Activated T-helper 17 cell treated with anti-CD3 and anti-CD28 coated beads, Interleukin-2, amount 50 U/mL, for 72 hours (primary cell): ENCODE measurements at regions not wholly inside any gene's neighbourhood (a gene's known extent, or its start where the extent isn't known, plus 50 kb on each side); places are given as distances from the start of the nearest gene placed in this dataset.

ENCODE experiments used
- ATAC-seq: fragments of 150-1000 bp; cut with Tn5 transposase; replicated peaks from 2 replicates; pipeline ENCODE4 v1.10.0; 2021; ENCODE audit warnings: mild to moderate bottlenecking, moderate library complexity
- H3K27ac Mint-ChIP-seq: one replicate; pipeline ENCODE4 v1.8.0; 2022; ENCODE audit warnings: mixed read lengths
- H3K27me3 Mint-ChIP-seq: one replicate; pipeline ENCODE4 v1.8.0; 2022; ENCODE audit warnings: mixed read lengths
- H3K36me3 Mint-ChIP-seq: one replicate; pipeline ENCODE4 v1.8.0; 2022; ENCODE audit warnings: low read depth, mild to moderate bottlenecking, mixed read lengths
- H3K4me1 Mint-ChIP-seq: one replicate; pipeline ENCODE4 v1.8.0; 2022; ENCODE audit warnings: mixed read lengths
- H3K4me3 Mint-ChIP-seq: one replicate; pipeline ENCODE4 v1.8.0; 2022; ENCODE audit warnings: mild to moderate bottlenecking, mixed read lengths
- H3K9me3 Mint-ChIP-seq: one replicate; pipeline ENCODE4 v1.8.0; 2022; ENCODE audit warnings: mixed read lengths

DNA sequence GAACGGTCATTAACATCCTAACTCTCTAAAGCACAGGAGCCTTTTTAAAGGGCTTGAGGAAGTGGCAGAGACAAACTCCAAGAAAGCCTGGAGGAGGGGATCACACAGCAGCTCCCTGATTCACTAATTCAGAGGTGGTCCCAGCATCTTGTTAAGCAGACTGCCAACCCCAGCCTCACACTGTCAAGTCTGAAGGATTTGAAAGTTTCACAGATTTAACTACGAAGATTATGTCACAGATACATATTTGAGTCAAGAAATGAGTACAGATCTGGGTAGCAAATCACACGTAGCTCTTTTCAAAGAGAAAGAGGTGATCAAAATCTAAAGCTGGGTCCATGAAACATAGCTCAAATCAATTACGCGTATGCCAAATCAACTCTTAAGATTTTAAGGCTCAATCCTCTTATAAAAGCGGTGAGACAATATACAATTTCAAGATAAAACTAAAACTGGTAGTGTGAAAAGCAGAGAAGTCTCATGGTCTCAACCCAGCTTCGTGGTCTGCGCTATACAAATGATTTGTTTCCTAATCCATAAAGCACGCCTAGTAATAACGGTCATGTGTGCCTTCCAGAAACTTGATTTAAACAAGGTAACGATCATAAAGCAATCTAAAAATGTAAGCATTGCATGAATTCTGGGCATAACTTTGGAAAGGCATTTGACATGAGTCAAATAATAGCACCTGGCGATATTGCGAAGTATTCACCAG lies 229.9 kb upstream of the MKLN1 start:
- H3K4me3 Mint-ChIP-seq, result peak overlapping the region; percentile 75
- no peaks in the 10 kb centered on the region for H3K9me3 Mint-ChIP-seq
- H3K36me3 Mint-ChIP-seq, result peaks cover 100% of the 10 kb centered on the region
- H3K27me3 Mint-ChIP-seq, result no peaks in the 10 kb centered on the region
- H3K27ac Mint-ChIP-seq, result peak overlapping the region; percentile 77
- ATAC-seq, result peak; percentile 83
- H3K4me1 Mint-ChIP-seq, result peaks cover 53% of the 10 kb centered on the region

DNA sequence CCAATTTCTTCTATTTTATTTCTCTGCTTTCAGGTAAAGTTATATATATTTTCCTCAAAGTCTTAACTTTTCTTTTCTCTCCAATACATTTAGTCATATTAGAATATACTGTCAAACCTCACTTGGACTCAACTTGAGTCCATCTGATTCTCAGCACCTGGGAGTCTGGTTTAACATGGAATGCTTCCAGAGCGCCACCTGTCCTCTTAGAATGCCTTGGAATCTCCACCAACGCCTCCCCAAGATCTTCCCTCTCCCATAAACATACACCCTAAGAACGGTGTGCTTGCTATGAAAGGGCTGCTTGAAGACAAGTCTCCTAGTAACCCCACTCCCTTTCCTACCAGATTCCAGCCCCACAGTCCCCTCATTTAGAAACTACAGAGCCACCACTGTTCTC lies 229.1 kb upstream of the MKLN1 start:
- H3K4me3 Mint-ChIP-seq, result peak overlapping the region; percentile 75
- no peaks in the 10 kb centered on the region for H3K27me3 Mint-ChIP-seq
- no peaks in the 10 kb centered on the region for H3K9me3 Mint-ChIP-seq
- H3K4me1 Mint-ChIP-seq, result peaks cover 56% of the 10 kb centered on the region
- no peak for ATAC-seq
- peaks cover 100% of the 10 kb centered on the region for H3K36me3 Mint-ChIP-seq
- peak overlapping the region; percentile 77 for H3K27ac Mint-ChIP-seq

DNA sequence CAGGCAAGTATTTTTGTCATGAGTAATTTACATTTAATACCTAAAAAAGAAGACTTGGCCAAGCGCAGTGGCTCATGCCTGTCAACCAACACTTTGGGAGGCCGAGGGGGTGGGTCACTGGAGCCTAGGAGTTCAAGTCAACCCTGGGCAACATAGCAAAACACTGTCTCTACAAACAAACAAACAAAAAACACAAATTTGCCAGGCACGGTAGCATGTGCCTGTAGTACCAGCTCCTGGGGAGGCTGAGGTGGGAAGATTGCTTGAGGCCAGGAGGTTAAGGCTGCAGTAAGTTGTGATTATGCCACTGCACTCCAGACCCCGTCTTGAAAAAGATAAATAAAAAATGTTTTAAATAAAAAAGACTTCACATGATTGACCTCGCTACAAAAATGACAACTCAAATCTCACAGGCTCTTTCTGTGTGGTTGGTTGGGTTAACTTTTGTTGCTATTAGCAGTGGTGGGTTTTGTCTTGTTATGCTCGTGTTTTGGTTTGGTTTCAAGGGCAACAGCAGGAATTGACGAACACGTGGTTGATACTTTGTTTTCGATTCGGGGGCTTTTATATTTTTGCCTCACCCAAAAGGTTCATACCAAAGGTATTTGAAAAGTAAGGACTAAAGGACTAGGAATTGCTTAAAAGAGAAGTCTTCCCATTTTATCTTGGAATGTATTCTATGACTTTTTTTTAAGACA lies 227.2 kb upstream of the MKLN1 start:
- H3K4me3 Mint-ChIP-seq, result peak overlapping the region; percentile 73

DNA sequence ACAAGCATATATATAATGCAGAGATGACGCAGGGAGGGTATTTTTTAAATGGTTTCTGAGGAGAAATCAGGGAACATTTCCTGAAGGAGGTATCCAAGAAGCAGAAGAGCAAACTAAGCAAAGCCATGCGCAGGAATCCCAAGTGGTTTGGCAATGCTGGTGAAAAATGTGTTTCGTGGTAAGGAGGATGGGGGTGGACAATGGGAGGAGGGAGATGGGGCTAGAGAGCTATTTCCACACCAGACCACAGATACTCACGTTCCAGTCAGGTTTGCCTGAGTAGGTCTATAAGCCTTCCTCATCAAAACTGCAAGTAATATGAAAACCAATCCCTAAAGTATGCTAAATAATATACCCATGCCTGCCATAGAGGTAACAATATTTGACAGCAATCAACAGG lies 223.7 kb upstream of the MKLN1 start:
- Mint-ChIP-seq H3K27ac (peak overlapping the region; percentile 71), H3K9me3 (no peaks in the 10 kb centered on the region), H3K4me1 (peaks cover 47% of the 10 kb centered on the region), H3K27me3 (no peaks in the 10 kb centered on the region), H3K4me3 (peak overlapping the region; percentile 73), H3K36me3 (peaks cover 96% of the 10 kb centered on the region)
- ATAC-seq, result no peak

More for the DNA sequence above, 227.2 kb upstream of the MKLN1 start:
- peak; percentile 15 for ATAC-seq
- Mint-ChIP-seq H3K9me3 (no peaks in the 10 kb centered on the region), H3K27me3 (no peaks in the 10 kb centered on the region), H3K4me1 (peaks cover 68% of the 10 kb centered on the region), H3K36me3 (peaks cover 100% of the 10 kb centered on the region), H3K27ac (peak overlapping the region; percentile 70)

DNA sequence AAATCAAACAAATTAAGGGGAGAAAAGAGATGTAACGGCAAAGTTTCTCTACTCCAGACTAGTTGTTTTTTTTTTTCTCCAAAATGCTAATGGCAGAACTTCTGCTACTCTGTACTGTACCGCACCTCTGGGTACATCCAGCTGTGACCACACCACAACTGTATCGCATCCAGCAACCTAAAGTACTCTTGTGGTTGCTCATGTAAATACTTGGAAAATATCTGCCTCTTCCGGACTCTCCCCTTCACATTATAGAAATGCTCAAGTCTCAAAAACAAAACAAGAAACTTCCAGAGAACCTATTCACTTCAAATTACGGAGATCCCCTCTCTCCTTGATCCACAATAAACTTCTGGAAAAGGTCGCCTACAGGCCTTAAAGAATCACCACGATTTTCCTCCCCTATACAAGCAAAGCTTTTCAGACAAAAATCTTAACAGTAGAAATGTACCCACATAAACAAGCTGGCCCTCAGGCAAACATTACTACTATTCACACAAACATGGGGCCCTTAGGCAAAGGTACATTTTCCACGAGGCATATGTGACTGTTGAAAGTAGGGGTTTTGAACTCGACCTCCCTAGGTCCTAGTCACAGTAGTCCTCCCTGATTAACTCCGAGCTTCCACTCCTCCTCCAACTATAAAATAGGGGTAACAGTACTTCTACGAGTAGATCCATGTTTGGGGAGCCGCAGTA lies 222.9 kb upstream of the MKLN1 start:
- H3K36me3 Mint-ChIP-seq, result peaks cover 96% of the 10 kb centered on the region
- peaks cover 45% of the 10 kb centered on the region for H3K4me1 Mint-ChIP-seq
- H3K27ac Mint-ChIP-seq, result peak overlapping the region; percentile 71
- H3K9me3 Mint-ChIP-seq, result no peaks in the 10 kb centered on the region
- ATAC-seq, result no peak
- H3K27me3 Mint-ChIP-seq, result no peaks in the 10 kb centered on the region
- peak overlapping the region; percentile 73 for H3K4me3 Mint-ChIP-seq

DNA sequence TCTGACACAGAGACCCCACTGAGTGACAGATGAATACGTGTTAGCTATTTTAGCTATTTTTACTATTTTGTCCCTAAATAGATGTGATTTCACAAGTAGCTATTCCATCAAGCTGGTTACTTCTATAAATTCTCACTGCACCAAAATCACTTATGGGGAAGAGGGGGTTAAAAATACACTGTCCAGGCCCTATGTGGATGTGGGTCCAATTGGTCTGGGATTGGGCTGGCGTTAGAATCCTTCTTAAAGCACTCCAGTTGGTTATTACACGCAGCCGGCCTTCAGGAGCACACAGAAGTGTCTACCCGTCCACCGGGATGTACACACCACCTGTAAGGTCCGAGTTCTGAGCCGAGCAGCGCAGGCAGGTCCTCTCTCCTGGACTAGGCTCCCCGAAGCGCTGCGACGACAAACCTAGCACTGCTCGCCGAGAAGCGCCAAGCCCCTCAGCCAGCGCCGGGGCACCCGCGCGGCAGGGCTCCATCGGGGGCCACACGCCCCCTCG lies 222.3 kb upstream of the MKLN1 start:
- Mint-ChIP-seq H3K27ac (peak overlapping the region; percentile 71), H3K9me3 (no peaks in the 10 kb centered on the region), H3K4me1 (peaks cover 43% of the 10 kb centered on the region), H3K4me3 (peak overlapping the region; percentile 73), H3K36me3 (peaks cover 91% of the 10 kb centered on the region), H3K27me3 (no peaks in the 10 kb centered on the region)
- no peak for ATAC-seq

DNA sequence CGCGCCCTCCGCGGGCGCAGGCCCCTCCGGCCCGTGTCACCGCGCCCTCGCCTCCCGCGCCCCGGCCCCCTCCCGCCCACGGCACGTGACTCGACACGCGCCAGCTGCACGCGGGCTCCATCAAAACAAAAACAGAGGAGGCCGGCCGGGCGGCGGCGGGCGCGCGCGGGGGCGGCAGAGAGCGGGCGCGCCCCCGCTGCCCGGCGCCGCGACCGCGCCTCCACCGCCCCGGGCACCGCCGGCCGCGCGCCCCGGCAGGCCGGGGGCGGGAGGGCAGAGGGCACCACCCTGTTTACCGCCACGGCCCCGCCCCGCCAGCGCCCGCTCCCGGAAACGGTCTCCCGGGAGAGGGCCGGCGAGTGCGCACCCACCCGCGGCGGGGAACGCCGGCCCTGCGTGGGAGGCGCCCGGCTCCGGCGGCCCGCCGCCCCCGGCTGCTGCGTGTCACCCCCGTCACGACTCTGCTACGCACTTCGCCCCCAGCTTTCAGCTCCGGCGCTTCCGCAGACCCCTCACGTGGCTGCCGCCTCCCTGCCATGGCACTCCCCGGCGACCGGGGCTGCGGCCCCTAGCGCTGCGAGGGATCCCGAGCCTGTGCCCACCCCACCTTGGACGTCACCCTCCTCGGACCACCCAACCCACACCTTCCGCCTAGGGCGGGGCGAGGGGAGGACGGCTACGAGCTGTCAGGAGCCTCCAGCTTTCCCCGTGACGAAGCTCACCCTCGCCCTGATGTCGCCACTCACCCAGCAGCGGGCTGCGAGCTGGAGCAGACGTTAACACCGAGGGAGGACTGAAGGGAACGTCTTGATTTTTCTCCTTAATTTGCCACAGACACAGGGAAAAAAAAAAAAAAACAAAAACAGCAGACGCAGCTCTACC lies 221.6 kb upstream of the MKLN1 start:
- Mint-ChIP-seq H3K4me3 (peak overlapping the region; percentile 96), H3K4me1 (peaks cover 42% of the 10 kb centered on the region), H3K27me3 (no peaks in the 10 kb centered on the region), H3K27ac (peak overlapping the region; percentile 99), H3K36me3 (peaks cover 91% of the 10 kb centered on the region), H3K9me3 (no peaks in the 10 kb centered on the region)
- peak; percentile 40 for ATAC-seq

DNA sequence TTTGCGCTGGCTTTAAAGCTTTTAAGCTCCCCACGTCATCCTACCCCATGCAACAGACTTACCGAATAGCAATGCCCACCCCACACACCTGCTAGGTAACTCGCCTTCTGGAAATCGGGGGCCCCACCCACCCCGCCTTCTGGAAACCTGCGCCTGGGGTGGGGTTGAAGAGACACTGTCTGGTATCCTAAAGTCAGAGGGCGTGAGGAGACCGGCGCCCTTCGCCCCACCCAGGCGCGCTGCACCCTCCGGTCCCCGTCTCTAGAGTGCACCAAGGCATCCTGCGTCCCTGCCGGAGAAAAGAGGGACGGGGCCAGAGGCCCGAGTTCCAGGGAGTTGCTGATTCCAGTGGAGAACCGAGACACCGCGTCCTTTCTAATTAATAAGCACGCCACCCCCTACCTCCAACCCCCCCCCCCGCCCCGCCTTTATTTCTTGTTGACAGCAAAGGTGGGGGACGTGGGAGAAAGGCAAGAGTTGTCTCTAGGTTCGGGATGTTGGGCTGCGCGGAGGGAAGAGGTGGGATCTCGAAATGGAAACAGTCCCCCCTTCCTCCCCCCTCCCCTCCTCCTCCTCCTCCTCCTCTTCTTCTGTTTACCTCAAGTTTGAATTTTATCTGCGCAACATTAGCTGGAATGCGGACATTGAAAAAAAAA lies 220.9 kb upstream of the MKLN1 start:
- Mint-ChIP-seq H3K4me1 (peaks cover 46% of the 10 kb centered on the region), H3K27me3 (no peaks in the 10 kb centered on the region), H3K4me3 (peak overlapping the region; percentile 96), H3K9me3 (no peaks in the 10 kb centered on the region), H3K36me3 (peaks cover 87% of the 10 kb centered on the region), H3K27ac (peak overlapping the region; percentile 99)
- peak; percentile 5 for ATAC-seq

DNA sequence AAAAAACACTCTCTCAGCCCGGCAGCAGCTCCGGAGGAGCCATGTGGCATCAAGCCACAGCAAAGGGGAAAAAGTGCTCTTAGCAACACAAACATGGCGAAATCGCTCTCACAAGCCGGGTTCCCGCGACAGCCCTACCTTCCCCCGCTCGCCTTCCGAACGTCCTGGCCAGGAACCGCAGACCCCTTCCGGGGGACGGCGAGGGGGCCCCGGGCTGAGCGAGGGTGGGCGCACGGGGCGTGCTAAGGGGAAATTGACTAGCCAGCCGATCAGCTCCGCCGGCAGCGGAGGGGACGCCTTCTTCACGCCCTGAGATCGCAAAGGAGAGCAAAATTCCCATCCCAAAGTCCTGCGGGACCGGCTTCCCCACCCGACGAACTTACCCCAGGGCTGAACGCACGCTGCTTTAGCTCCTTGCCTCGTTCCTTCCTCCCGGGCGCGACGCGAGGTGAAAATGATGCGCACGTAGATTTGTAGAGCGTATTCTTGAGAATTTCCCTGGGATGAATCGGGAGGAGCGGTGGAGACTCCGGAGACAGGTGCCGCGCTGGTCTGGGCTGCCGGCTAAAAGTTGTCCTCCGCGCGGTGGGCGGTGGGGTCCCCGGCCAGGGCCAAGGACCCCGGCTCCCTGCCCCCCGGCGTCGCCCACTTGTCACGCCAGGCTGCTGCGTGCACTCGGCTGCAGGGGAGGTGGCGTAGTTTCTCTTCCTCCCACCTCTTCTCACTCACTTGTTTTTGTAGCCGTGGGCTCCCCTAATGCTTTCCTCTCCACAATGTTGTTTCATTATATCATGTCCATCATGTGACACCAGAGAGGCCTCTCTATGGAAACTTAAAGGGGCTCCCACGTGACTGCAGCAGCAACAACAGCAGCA lies 220.1 kb upstream of the MKLN1 start:
- Mint-ChIP-seq H3K27ac (peak overlapping the region; percentile 99), H3K36me3 (peaks cover 80% of the 10 kb centered on the region), H3K4me1 (peaks cover 39% of the 10 kb centered on the region), H3K4me3 (peak overlapping the region; percentile 96), H3K27me3 (no peaks in the 10 kb centered on the region), H3K9me3 (no peaks in the 10 kb centered on the region)
- ATAC-seq, result peak; percentile 50

DNA sequence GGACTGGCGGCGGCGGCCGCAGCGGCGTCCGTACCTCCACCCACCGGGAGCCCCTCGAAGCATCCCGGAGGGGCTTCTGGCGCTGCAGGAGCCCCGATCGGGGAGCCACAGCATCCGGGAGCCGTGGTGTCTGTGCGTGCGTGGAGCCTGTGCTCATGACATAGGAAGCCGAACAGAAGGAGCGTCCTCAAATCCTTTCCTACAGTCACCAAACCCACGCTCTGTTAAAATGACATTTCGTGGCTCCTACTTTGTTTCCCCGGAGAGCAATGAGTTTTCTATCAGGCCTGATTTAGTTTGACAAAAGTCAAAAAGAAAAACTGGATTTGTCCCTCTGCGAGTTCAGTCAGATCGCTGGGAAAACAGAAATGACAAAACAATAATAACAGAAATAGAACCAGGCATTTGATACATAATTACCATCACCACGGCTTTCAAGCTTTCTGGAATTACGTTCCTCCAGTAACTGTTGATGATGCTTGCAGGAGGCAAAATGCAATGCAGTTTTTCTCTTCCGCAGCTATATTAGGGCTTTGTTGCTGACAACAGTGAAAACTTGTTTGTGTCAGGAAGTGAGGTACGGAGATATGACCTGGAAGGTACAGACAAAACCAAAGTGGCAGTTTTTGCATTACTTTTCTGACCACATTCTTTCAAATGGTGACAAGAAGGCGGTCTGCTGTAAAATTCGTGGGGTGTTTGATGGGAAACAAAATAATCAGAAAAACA lies 219.3 kb upstream of the MKLN1 start:
- Mint-ChIP-seq H3K27me3 (no peaks in the 10 kb centered on the region), H3K27ac (peak overlapping the region; percentile 99), H3K36me3 (peaks cover 72% of the 10 kb centered on the region), H3K9me3 (no peaks in the 10 kb centered on the region), H3K4me1 (peaks cover 34% of the 10 kb centered on the region), H3K4me3 (peak overlapping the region; percentile 96)
- peak; percentile 40 for ATAC-seq

DNA sequence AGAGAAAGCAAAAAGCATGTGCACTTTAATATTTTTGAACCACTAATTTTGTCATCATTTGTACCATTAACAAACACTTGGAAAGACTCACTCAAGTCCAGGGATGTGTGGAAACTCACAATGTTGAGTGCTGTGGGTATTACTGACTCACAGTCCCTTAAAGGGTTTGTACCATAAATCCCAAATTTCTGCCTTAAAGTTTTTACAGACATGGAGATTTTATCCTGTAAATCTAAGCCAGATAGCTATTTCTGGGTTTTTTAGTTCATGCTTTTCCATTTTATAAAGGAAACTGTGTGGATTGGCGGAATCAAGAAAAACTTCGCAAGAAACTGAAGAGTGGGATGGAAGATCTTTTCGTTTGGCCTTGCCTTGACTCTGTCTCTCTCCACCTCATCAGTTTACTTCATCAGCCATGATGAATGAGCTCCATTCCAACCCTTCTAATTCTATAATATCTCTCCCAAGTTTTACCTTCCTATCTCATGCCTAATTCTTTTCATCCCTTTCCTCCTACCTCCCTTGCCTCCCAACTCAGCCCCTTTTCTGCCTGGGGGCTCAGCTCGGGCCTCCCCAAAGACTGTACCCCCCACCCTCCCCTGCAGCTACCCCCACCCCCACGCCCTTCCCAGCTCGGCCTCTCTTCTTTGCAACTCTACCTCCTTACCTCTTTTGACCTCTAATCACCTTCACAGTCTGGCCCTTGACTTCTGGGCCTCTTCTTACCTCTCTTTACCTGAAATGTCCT lies 218.5 kb upstream of the MKLN1 start:
- Mint-ChIP-seq H3K9me3 (no peaks in the 10 kb centered on the region), H3K27me3 (no peaks in the 10 kb centered on the region), H3K4me1 (peaks cover 26% of the 10 kb centered on the region), H3K4me3 (peak overlapping the region; percentile 96), H3K36me3 (peaks cover 63% of the 10 kb centered on the region), H3K27ac (peak overlapping the region; percentile 99)
- no peak for ATAC-seq
